Astrocyte (in vitro differentiated cells and primary cell): ENCODE measurements at regions not wholly inside any gene's neighbourhood (a gene's known extent, or its start where the extent isn't known, plus 50 kb on each side); places are given as distances from the start of the nearest gene placed in this dataset.

Experiments
- EZH2 ChIP-seq: IDR thresholded peaks from 2 replicates; pipeline ENCODE4 v1.6.1; 2012; ENCODE audit warnings: mild to moderate bottlenecking, low read length, inconsistent platforms; ENCODE audit not compliant: insufficient read depth
- TF ChIP-seq, protein P1 (sequence below): IDR thresholded peaks from 2 replicates; pipeline ENCODE4 v1.5.1; 2011; ENCODE audit warnings: low read depth, mild to moderate bottlenecking, inconsistent platforms, low read length, moderate library complexity; ENCODE audit not compliant: insufficient read depth

DNA sequence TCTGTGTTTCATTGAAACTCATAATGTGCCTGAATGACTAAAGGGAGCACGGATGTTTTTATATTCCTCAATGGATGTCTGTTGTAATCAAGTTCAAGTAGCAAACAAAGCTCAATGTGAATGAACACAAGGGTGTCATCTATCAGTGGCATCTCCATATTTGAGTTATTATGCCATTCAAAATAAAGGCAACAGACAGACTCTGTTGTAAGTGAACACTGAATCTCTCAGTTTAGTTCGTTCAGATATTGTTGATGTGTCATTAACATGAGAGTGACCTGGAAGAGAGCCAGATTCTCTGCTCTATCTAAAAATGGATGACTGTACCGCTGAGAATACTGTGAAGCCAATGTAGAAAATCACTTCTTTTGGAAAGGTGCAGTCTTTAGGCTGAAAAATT lies 118.7 kb downstream of the NUP35 start:
- TF ChIP-seq, protein P1, sequence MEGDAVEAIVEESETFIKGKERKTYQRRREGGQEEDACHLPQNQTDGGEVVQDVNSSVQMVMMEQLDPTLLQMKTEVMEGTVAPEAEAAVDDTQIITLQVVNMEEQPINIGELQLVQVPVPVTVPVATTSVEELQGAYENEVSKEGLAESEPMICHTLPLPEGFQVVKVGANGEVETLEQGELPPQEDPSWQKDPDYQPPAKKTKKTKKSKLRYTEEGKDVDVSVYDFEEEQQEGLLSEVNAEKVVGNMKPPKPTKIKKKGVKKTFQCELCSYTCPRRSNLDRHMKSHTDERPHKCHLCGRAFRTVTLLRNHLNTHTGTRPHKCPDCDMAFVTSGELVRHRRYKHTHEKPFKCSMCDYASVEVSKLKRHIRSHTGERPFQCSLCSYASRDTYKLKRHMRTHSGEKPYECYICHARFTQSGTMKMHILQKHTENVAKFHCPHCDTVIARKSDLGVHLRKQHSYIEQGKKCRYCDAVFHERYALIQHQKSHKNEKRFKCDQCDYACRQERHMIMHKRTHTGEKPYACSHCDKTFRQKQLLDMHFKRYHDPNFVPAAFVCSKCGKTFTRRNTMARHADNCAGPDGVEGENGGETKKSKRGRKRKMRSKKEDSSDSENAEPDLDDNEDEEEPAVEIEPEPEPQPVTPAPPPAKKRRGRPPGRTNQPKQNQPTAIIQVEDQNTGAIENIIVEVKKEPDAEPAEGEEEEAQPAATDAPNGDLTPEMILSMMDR: no peak
- no peak for TF ChIP-seq EZH2
